ENCODE measurements at regions not wholly inside any gene's neighbourhood (a gene's known extent, or its start where the extent isn't known, plus 50 kb on each side); places are given as distances from the start of the nearest gene placed in this dataset.

DNA sequence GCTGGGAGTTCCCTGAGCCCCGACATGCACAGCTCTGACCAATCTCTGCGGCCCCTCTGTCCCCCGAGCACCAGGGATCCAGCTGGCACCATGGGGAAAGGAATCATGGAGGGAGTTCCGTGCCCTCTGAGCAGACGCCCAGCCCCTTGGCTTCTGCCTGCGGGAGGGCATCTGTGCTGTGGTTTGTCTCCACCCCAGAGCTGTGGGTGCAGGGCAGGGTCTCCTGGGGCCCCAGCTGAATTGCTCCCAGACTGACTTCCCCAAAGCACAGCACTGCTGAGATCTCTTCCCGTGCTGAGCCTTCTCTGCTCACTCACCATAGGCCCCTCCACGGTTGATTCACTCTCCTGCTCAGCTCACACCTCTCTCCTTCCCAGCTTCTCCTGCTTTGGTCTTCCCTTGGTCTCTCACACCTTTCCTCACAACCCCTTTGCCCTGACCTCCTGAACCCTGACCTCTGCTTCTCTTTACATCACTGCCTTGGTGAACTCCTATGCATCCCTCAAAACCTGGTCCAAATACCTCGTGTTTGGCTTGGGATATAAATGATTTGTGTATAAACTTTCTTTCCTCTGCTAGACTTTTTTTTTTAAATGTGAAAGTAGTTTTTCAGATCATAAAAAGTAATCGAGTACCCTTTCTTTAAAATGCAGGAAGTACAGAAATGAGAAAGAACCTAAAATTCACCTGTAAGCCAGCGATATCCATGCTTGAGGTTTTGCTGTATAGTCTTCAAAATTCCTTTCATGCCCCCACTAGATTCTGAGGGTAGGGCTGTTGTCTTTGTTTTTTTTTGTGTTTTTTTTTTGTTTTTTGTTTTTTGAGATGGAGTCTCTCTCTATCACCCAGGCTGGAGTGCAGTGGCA lies 265.3 kb downstream of the SEC14L1 start:
- H3K4me3 ChIP-seq (ENCODE audit: low read depth, low read length) = no peak overlapping the region
- TF ChIP-seq, protein P1, sequence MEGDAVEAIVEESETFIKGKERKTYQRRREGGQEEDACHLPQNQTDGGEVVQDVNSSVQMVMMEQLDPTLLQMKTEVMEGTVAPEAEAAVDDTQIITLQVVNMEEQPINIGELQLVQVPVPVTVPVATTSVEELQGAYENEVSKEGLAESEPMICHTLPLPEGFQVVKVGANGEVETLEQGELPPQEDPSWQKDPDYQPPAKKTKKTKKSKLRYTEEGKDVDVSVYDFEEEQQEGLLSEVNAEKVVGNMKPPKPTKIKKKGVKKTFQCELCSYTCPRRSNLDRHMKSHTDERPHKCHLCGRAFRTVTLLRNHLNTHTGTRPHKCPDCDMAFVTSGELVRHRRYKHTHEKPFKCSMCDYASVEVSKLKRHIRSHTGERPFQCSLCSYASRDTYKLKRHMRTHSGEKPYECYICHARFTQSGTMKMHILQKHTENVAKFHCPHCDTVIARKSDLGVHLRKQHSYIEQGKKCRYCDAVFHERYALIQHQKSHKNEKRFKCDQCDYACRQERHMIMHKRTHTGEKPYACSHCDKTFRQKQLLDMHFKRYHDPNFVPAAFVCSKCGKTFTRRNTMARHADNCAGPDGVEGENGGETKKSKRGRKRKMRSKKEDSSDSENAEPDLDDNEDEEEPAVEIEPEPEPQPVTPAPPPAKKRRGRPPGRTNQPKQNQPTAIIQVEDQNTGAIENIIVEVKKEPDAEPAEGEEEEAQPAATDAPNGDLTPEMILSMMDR (conservative IDR thresholded peaks at IDR 0.05; ENCODE audit: low read depth, low read length) = no peak

DNA sequence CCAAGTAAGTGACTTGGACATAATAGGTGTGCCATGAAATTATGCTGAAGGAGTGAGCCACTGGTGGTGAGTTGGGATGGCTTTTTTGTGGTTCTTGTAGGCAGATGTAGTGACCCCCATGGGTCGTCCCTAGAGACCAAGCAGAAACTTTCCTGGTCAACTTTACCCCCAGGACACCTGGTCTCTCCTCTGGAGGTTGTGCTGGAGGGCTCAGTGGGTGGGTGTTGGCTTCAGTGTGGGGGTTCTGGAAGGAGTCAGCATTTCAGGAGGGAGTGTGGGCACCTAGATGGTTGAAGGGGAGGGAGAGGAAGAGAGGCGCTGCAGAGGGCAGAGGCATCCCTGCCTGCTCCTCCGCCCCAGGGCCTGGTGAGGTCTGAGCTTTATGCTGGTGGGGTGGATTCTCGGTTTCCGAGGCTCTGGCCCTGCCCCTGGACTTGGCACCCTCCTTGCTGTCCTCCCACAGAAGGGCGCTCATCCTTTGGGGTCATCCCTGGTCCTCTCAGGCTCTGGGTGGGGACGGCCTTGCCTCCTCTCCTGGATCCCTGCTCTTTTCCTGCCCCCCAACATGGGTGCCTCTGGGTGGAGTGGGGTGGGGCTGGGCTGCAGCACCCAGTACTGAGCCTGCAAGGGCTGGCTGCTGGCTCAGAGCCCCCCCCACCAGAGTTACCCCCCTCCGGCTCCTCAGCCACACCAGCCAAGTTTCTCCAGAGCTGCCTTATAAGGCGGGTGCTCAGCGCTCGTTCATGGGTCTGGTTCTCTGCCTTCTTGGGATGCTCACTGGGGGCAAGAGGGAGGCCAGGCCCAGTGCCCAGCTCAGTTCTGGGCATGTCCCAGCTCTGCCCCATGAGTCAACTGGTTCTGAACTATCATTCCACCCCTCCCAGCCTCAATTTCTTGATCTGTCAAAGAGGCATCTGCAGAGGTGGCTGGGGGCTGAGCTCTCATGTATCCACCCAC lies 266.8 kb downstream of the SEC14L1 start:
- TF ChIP-seq, protein P1 (conservative IDR thresholded peaks at IDR 0.05; ENCODE audit: low read depth, low read length) = no peak

More for the DNA sequence above, 265.3 kb downstream of the SEC14L1 start:
- no peak for DNase-seq (ENCODE audit: low read depth)

DNA sequence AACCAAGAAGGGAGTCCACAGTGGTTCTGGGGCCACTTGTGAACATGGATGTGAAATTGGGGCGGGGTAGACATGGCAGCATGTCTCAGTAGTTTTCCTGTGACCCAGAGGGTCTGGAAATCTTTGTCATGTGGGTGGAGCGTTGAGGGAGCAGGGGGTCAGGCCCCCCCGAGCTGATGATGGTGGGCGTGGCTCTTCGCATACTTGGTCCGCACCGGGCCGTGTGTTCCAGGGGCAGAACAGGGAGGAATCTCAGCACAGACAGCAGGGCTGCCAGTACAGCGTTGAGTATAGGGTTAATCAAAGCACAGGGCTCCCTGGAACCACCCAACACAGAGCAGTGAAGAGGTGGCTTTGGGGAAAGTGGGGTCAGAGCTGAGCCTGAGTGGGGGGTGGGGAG lies 267.5 kb downstream of the SEC14L1 start:
- TF ChIP-seq, protein P1 (conservative IDR thresholded peaks at IDR 0.05; ENCODE audit: low read depth, low read length) = no peak
- no peak overlapping the region for H3K4me3 ChIP-seq (ENCODE audit: low read depth, low read length)

More for the DNA sequence above, 266.8 kb downstream of the SEC14L1 start:
- DNase-seq (ENCODE audit: low read depth) = no peak
- H3K4me3 ChIP-seq (ENCODE audit: low read depth, low read length) = no peak overlapping the region

DNA sequence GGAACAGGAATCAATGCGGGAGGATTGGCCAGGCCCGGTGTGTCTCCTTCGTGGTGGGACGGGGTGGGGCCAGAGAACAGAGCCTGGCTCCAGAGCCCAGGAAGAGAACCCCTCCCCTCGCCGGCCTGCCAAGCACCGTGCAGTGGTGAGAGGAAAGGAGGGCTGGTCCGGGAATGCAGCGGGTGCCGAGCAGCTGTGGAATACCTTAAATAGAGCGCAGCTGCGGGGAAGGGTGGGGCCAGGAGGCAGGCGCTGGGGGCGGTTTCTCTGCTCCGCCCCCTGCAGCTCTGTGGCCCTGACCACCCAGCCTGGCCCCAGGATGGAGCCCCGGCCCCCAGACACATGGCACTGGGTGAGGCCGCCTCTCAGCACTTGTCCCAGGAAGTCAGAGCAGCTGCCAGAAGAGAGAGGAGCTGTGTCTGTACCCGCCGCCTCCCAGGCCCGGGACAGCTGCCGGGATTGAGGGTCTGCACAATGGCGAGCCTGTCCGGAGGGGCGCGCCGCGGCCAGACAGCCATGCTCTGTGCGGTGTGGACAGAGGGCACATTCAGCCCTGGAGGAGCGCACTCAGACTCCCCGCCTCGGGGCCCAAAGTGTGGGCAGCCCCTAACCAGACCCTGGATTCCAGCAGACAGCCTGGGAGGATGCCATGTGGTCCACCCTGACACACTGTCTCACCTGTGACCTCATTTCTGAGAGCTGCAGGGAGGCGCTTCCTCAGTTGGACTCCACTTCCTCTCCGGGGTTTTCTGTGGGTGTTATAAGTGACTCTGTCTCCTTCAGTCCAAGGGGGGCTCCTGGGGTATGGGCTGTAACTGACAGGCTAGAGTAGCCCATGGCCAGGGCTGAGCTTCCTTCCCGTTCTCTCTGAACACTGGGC lies 268.8 kb downstream of the SEC14L1 start:
- TF ChIP-seq, protein P1 (conservative IDR thresholded peaks at IDR 0.05; ENCODE audit: low read depth, low read length) = no peak
- peak; percentile 73 for DNase-seq (ENCODE audit: low read depth)
- H3K4me3 ChIP-seq (ENCODE audit: low read depth, low read length) = no peak overlapping the region

More for the DNA sequence above, 267.5 kb downstream of the SEC14L1 start:
- no peak for DNase-seq (ENCODE audit: low read depth)

DNA sequence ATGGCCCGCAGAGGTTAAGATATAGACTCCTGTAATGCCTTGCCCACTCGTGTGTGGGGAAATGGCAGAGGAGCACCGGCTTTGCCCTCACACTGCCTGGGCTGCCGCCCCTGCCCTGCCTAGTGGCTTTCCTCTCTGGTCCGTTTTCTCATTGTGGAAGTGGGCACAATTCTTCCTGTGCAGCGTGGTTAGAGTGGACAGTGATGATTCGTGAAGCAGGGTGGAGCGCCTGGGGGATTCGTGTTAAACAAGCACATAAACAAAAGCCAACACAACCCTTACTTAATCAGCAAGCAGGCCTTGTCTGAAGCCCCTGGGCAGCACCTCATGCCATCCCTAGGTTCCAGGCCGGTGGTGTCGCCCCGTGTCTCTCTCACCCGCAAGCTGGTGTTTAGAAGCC lies 269.7 kb downstream of the SEC14L1 start:
- TF ChIP-seq, protein P1 (conservative IDR thresholded peaks at IDR 0.05; ENCODE audit: low read depth, low read length) = no peak

DNA sequence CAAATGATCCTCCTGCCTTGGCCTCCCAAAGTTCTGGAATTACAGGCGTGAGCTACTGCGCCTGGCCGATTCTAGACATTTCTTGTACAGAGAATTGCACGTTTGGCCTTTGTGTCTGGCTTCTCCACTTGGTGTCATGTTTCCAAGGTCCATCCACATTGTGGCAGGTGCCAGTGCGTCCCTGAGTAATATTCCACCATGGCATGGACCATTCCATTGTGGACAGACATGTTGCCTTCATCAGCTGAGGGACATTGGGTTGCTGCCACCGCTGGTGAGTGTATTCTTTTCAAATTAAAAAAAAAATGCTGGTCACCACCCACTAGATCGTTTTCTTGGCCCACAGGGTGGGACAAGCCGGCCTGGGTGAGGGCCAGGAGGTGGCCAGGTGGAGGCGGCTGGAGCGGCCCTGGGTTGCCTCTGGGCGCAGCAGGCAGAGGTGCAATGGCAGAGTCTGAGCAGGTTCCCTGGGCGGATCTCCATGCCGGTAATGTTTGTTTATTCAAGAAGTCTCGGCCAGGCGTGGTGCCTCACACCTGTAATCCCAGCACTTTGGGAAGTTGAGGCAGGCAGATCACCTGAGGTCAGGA lies 274.1 kb downstream of the SEC14L1 start:
- TF ChIP-seq, protein P1 (conservative IDR thresholded peaks at IDR 0.05; ENCODE audit: low read depth, low read length) = no peak
- no peak for DNase-seq (ENCODE audit: low read depth)
- no peak overlapping the region for H3K4me3 ChIP-seq (ENCODE audit: low read depth, low read length)

More for the DNA sequence above, 269.7 kb downstream of the SEC14L1 start:
- H3K4me3 ChIP-seq (ENCODE audit: low read depth, low read length) = no peak overlapping the region
- no peak for DNase-seq (ENCODE audit: low read depth)
